ENCODE measurements at regions not wholly inside any gene's neighbourhood (a gene's known extent, or its start where the extent isn't known, plus 50 kb on each side); places are given as distances from the start of the nearest gene placed in this dataset.

GRCh38 chr4:138897811-138898226, 117.8 kb upstream of the NOCT start:
- Histone ChIP-seq H3K4me1 (peaks cover 0 to 8% (median 3%) of the 10 kb centered on the region in 9 donors), H3K36me3 (no peaks in the 10 kb centered on the region), H3K27ac (no peak overlapping the region), H3K9me3 (no peaks in the 10 kb centered on the region), H3K27me3 (no peaks in the 10 kb centered on the region), H3K4me3 (no peak overlapping the region)
- intact Hi-C loops (cut with DNase I): no loop called here
- no peak for DNase-seq
- 25 to 40% methylated on average over 2 of the region's 2 CpGs for WGBS, 2 donors
- ATAC-seq: peak in 2 of 8 donors; percentile 56 to 75
- no peak for TF ChIP-seq CTCF (IDR thresholded peaks at IDR 0.05)

GRCh38 chr4:138894709-138895108, 120.9 kb upstream of the NOCT start:
- ATAC-seq: no peak
- Histone ChIP-seq H3K27me3 (no peaks in the 10 kb centered on the region), H3K27ac (no peak overlapping the region), H3K36me3 (no peaks in the 10 kb centered on the region), H3K4me1 (peaks cover 0 to 21% (median 3%) of the 10 kb centered on the region in 9 donors), H3K9me3 (no peaks in the 10 kb centered on the region), H3K4me3 (no peak overlapping the region)
- DNase-seq: no peak
- no peak for TF ChIP-seq CTCF (IDR thresholded peaks at IDR 0.05)
- intact Hi-C loops (cut with DNase I): no loop called here
- WGBS, 2 donors: 91 to 98% methylated on average over 1 of the region's 1 CpG

DNA sequence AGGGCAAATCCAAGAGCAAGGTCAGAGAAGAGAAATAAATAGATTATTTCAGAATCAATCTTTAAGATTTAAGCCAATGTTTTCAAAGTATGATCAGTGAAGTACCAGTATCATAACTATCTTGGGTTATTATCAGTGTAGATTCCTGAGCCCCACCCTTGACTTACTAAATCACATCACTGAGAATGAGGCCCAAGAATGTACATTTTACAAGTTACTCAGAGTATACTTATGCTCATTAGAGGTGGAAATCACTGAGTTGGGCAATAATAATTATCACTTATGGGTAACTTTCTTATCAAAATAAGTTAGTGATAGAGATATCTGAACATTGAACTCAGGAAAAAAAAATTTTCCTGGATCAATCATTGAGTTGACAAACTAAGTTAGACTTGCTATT, 121.6 kb upstream of the NOCT start:
- Histone ChIP-seq H3K27ac (no peak overlapping the region), H3K36me3 (no peaks in the 10 kb centered on the region), H3K9me3 (no peaks in the 10 kb centered on the region), H3K27me3 (no peaks in the 10 kb centered on the region), H3K4me3 (no peak overlapping the region), H3K4me1 (peaks cover 0 to 21% (median 3%) of the 10 kb centered on the region in 9 donors)
- TF ChIP-seq CTCF (IDR thresholded peaks at IDR 0.05): no peak
- ATAC-seq (no peak), DNase-seq (no peak)
- intact Hi-C loops (cut with DNase I): no loop called here

GRCh38 chr4:138892483-138893407, 122.8 kb upstream of the NOCT start:
- TF ChIP-seq CTCF (IDR thresholded peaks at IDR 0.05): no peak
- 94 to 97% methylated on average over 13 of the region's 13 CpGs for WGBS, 2 donors
- no peak for DNase-seq

More at GRCh38 chr4:138892483-138893407, 122.8 kb upstream of the NOCT start:
- Histone ChIP-seq H3K27me3 (no peaks in the 10 kb centered on the region), H3K27ac (no peak overlapping the region), H3K36me3 (no peaks in the 10 kb centered on the region), H3K4me1 (peaks cover 0 to 14% (median 0%) of the 10 kb centered on the region in 9 donors), H3K4me3 (no peak overlapping the region), H3K9me3 (no peaks in the 10 kb centered on the region)
- intact Hi-C loops (cut with DNase I): no loop called here
- ATAC-seq: no peak

Data from heart right ventricle (tissue), 16 donors.